Keratinocyte (primary cell): ENCODE measurements at regions not wholly inside any gene's neighbourhood (a gene's known extent, or its start where the extent isn't known, plus 50 kb on each side); places are given as distances from the start of the nearest gene placed in this dataset.

Source experiments
- DNase-seq: peaks from one replicate; pipeline ENCODE4 v3.0.0-alpha.2; 2011; ENCODE audit warnings: low read depth, missing footprints, low spot score
- FAIRE-seq: peaks from 2 replicates; lab custom pipeline; 2011; peaks lifted over from hg19 to GRCh38; lab: Jason Lieb, UNC
- H2AFZ ChIP-seq: 2 replicates; pipeline ENCODE4 v1.6.0; 2012; ENCODE audit warnings: low read length, control low read depth, inconsistent platforms; ENCODE audit not compliant: control insufficient read depth
- H3K27ac ChIP-seq: 2 replicates; pipeline ENCODE4 v1.5.1; 2011; ENCODE audit warnings: low read length; ENCODE audit not compliant: control insufficient read depth, insufficient read depth
- H3K27me3 ChIP-seq: 3 replicates; pipeline ENCODE4 v1.6.0; 2011; ENCODE audit warnings: low read length; ENCODE audit not compliant: control insufficient read depth, insufficient read depth; ENCODE audit errors: extremely low read depth
- H3K36me3 ChIP-seq, 2 experiments: 2 replicates in 1 of 2; 3 replicates in 1 of 2; pipeline ENCODE4 v1.5.1; 2011; ENCODE audit warnings: low read length in 2 of 2, mild to moderate bottlenecking in 1 of 2; ENCODE audit not compliant: control insufficient read depth in 2 of 2, insufficient read depth in 2 of 2; ENCODE audit errors: extremely low read depth in 1 of 2
- H3K4me1 ChIP-seq: 3 replicates; pipeline ENCODE4 v1.5.1; 2011; ENCODE audit warnings: low read length; ENCODE audit not compliant: control insufficient read depth, insufficient read depth; ENCODE audit errors: extremely low read depth
- H3K4me2 ChIP-seq: 3 replicates; pipeline ENCODE4 v1.6.0; 2011; ENCODE audit warnings: low read depth, low read length; ENCODE audit not compliant: control insufficient read depth, insufficient read depth; ENCODE audit errors: extremely low read depth
- H3K4me3 ChIP-seq, 3 experiments: fragments of 200-600 bp in 1 of 3; sonication (generic) in 1 of 3; 2 replicates in 2 of 3; 3 replicates in 1 of 3; pipeline ENCODE4 v1.5.1; 2011 to 2016; ENCODE audit warnings: low read length in 3 of 3, mild to moderate bottlenecking in 3 of 3, control low read depth in 2 of 3, inconsistent platforms in 1 of 3, low read depth in 1 of 3, mixed read lengths in 1 of 3, mixed run types in 1 of 3, moderate library complexity in 1 of 3; ENCODE audit not compliant: control insufficient read depth in 2 of 3, insufficient read depth in 2 of 3; ENCODE audit errors: extremely low read depth in 1 of 3
- H3K79me2 ChIP-seq: 2 replicates; pipeline ENCODE4 v1.6.0; 2012; ENCODE audit warnings: low read length; ENCODE audit not compliant: control insufficient read depth, insufficient read depth
- H3K9ac ChIP-seq: 3 replicates; pipeline ENCODE4 v1.6.0; 2011; ENCODE audit warnings: low read length; ENCODE audit not compliant: control insufficient read depth, insufficient read depth; ENCODE audit errors: extremely low read depth
- H3K9me1 ChIP-seq: 3 replicates; pipeline ENCODE4 v1.6.0; 2011; ENCODE audit warnings: low read length; ENCODE audit not compliant: control insufficient read depth, insufficient read depth; ENCODE audit errors: extremely low read depth
- H3K9me3 ChIP-seq: 2 replicates; pipeline ENCODE4 v1.5.1; 2012; ENCODE audit warnings: low read depth, low read length; ENCODE audit not compliant: control insufficient read depth
- H4K20me1 ChIP-seq: 3 replicates; pipeline ENCODE4 v1.6.0; 2011; ENCODE audit warnings: low read length; ENCODE audit not compliant: control insufficient read depth, insufficient read depth; ENCODE audit errors: extremely low read depth
- CTCF ChIP-seq, 3 experiments: IDR thresholded peaks in 1 of 3; conservative IDR thresholded peaks in 1 of 3; optimal IDR thresholded peaks in 1 of 3; 2 replicates in 2 of 3; 3 replicates in 1 of 3; pipeline versions ENCODE3 to v1.5.1; 2011; ENCODE audit warnings: low read length in 3 of 3, mild to moderate bottlenecking in 3 of 3, moderate library complexity in 2 of 3, control low read depth in 1 of 3, inconsistent platforms in 1 of 3; ENCODE audit not compliant: insufficient read depth in 2 of 3; ENCODE audit errors: extremely low read depth in 1 of 3
- EZH2 ChIP-seq: IDR thresholded peaks from one replicate; pipeline ENCODE4 v1.6.1; 2012; ENCODE audit warnings: inconsistent platforms, mild to moderate bottlenecking, low read length, moderate library complexity
- dilution Hi-C: fragments of 300-500 bp; cut with MboI; formaldehyde crosslinking; loops from one replicate; pipeline ENCODE4 v1.7.0; 2020; ENCODE audit warnings: low sequenced_read_pairs; ENCODE audit not compliant: extremely low pct_ligation_motif_present

GRCh38 chr1:206411321-206411720 lies 59.0 kb upstream of the IKBKE start:
- DNase-seq (no peak), FAIRE-seq (no peak)
- Histone ChIP-seq H3K27ac (no peak overlapping the region), H3K9ac (no peak overlapping the region), H3K4me2 (no peak overlapping the region), H3K79me2 (no peaks in the 10 kb centered on the region), H3K4me1 (peaks cover 2% of the 10 kb centered on the region), H3K4me3 (no peak overlapping the region), H3K9me1 (no peaks in the 10 kb centered on the region), H3K9me3 (no peaks in the 10 kb centered on the region), H4K20me1 (no peaks in the 10 kb centered on the region), H2AFZ (no peak overlapping the region), H3K27me3 (no peaks in the 10 kb centered on the region), H3K36me3 (peaks cover 4 to 10% of the 10 kb centered on the region in 2 experiments)
- dilution Hi-C loops = no loop called here
- TF ChIP-seq EZH2 (no peak), CTCF (optimal IDR thresholded peaks at IDR 0.05 in 1 of 3, IDR thresholded peaks at IDR 0.05 in 1 of 3, conservative IDR thresholded peaks at IDR 0.05 in 1 of 3; ENCODE audit: extremely low read depth in 1 of 3, insufficient read depth in 2 of 3, low read length in 3 of 3) (no peak)

- no peak overlapping the region for H2AFZ ChIP-seq
- no peak overlapping the region for H3K9ac ChIP-seq
- H3K36me3 ChIP-seq = peaks cover 8 to 10% of the 10 kb centered on the region in 2 experiments
- no peaks in the 10 kb centered on the region for H3K27me3 ChIP-seq
- TF ChIP-seq CTCF (optimal IDR thresholded peaks at IDR 0.05 in 1 of 3, IDR thresholded peaks at IDR 0.05 in 1 of 3, conservative IDR thresholded peaks at IDR 0.05 in 1 of 3; ENCODE audit: extremely low read depth in 1 of 3, insufficient read depth in 2 of 3, low read length in 3 of 3) (no peak), EZH2 (no peak)
- H3K4me3 ChIP-seq = no peak overlapping the region
- H3K9me3 ChIP-seq = no peaks in the 10 kb centered on the region
- no peak for DNase-seq
- H3K4me1 ChIP-seq = peaks cover 30% of the 10 kb centered on the region
- H4K20me1 ChIP-seq = no peaks in the 10 kb centered on the region
- no peak overlapping the region for H3K4me2 ChIP-seq
- no peak overlapping the region for H3K27ac ChIP-seq
- dilution Hi-C loops = no loop called here
- H3K79me2 ChIP-seq = no peaks in the 10 kb centered on the region
- H3K9me1 ChIP-seq = no peaks in the 10 kb centered on the region
- FAIRE-seq = no peak
Observed at GRCh38 chr1:206415942-206416341, 54.3 kb upstream of the IKBKE start.
